Lung (tissue), 11 donors: ENCODE measurements at regions not wholly inside any gene's neighbourhood (a gene's known extent, or its start where the extent isn't known, plus 50 kb on each side); places are given as distances from the start of the nearest gene placed in this dataset.
A peak's percentile ranks its signal among the peaks of the same experiment; 100 is the strongest.

Experiments used
- ATAC-seq: fragments of 200-7000 bp; cut with Tn5 transposase; one replicate; pipeline ENCODE4 v1.9.1; 2020; ENCODE audit warnings: moderate number of reproducible peaks; ENCODE audit not compliant: insufficient read depth, low FRiP score
- DNase-seq, 3 donors: peaks; one replicate each; pipeline ENCODE4 v3.0.0-alpha.2; 2013 to 2017
- H3K27ac ChIP-seq, 2 donors: one replicate each; pipeline ENCODE4 v1.5.1; 2013; ENCODE audit warnings: mild to moderate bottlenecking in 2 of 2, moderate library complexity in 2 of 2, control low read depth in 1 of 2, inconsistent platforms in 1 of 2, low read depth in 1 of 2, low read length in 1 of 2
- H3K27me3 ChIP-seq, 3 donors: one replicate each; pipeline ENCODE4 v1.5.1; 2013; ENCODE audit warnings: low read length in 2 of 3; ENCODE audit not compliant: control insufficient read depth in 3 of 3, insufficient read depth in 3 of 3
- H3K36me3 ChIP-seq, 4 donors: one replicate each; pipeline ENCODE4 v1.5.1; 2013; ENCODE audit warnings: low read length in 4 of 4, mild to moderate bottlenecking in 1 of 4, moderate library complexity in 1 of 4; ENCODE audit not compliant: control insufficient read depth in 4 of 4, insufficient read depth in 4 of 4
- H3K4me1 ChIP-seq, 5 donors: one replicate each; pipeline ENCODE4 v1.5.1; 2013; ENCODE audit warnings: low read length in 5 of 5, mild to moderate bottlenecking in 2 of 5, moderate library complexity in 1 of 5; ENCODE audit not compliant: control insufficient read depth in 5 of 5, insufficient read depth in 5 of 5
- H3K4me3 ChIP-seq: one replicate; pipeline ENCODE4 v1.5.1; 2013; ENCODE audit warnings: mild to moderate bottlenecking, control low read depth, moderate library complexity
- H3K9ac ChIP-seq, 2 donors: one replicate each; pipeline ENCODE4 v1.5.1; 2013; ENCODE audit warnings: low read length in 2 of 2, control low read depth in 1 of 2; ENCODE audit not compliant: insufficient read depth in 1 of 2
- H3K9me3 ChIP-seq, 4 donors: one replicate each; pipeline ENCODE4 v1.5.1; 2013; ENCODE audit warnings: low read length in 3 of 4, mild to moderate bottlenecking in 1 of 4, moderate library complexity in 1 of 4; ENCODE audit not compliant: control insufficient read depth in 4 of 4, insufficient read depth in 3 of 4
- WGBS, 2 donors: extraction: QIAGEN DNeasy Blood & Tissue Kit; methylation state at CpG; one replicate each; pipeline ENCODE4 v1.1.7; 2013; 5-methylcytosine and 5-hydroxymethylcytosine counted together
- TF ChIP-seq, protein P1 (sequence below): IDR thresholded peaks from 2 replicates; pipeline ENCODE4 v1.5.1; 2012; ENCODE audit warnings: mild to moderate bottlenecking; ENCODE audit errors: control extremely low read depth, extremely low read depth
- donor health status: control.
- donor health status: control.
- donor health status: Bipolar disorder and iron deficiency.
- donor health status: healthy.
- donor health status: DM: yes; HTN: yes; CAD: no.

DNA sequence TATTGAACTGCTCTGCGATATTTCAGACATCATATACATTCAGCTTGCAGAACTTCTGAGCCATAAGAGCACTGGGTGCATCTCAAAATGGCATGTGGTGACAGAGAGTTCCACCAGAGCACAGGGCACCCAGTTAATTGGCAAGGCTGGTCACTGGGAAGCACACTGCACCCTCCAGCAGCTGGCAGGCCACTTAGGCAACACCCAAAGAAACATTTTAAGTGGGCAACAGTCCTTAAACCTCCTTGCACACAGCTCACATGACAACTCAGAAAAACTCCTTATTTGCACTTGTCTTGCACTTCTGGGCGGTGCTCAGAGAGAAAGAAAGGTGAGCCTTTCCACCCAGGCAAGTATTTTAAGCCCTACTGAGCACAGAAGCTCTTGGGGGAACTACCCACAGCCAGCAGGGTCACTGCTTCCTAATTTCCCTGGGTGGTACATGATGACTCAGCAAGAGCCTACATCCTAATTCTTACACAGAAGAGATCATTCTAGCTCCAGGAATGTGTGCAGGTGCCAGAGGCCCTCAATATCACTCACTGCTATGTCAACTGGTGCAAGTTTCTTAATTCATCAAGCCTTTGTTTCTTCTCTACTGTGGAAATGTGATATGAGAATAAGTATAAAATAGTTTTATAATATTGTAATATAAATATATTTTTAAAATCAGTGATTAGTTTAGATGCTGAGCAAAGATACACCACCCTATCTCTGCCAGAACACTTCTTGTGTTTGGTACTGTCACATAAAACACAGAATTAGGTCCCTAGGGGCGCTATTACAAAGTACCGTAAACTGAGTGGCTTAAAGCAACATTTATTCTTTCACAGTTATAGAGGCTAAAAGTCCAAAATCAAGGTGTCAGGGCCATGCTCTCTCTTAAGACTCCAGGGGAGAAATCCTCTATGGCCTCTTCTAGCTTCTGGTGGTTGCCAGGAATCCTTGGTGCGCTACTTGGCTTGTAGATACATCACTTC lies 155.1 kb upstream of the PPARGC1A start:
- 83 to 89% methylated on average over 5 of the region's 5 CpGs for WGBS, 2 donors
- H3K27ac ChIP-seq: no peak overlapping the region

DNA sequence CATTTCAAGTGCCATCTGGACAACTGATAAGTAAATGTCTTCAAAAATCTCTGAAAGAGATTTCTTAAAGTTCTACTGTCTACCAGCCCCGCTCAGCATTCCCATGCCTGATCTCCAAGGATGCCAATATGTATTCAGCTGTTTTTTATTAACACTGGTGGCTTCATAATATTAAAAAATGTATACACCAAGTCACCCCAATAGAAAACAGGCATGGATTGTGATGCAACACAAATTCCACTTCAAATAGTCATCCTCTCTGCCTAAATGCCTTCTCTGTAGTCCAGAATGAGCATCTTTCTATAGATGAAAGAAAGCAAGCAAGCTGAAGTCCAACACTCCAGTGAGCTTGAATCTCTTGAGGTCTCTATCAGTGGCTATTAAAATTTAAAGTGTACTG lies 152.2 kb upstream of the PPARGC1A start:
- TF ChIP-seq, protein P1, sequence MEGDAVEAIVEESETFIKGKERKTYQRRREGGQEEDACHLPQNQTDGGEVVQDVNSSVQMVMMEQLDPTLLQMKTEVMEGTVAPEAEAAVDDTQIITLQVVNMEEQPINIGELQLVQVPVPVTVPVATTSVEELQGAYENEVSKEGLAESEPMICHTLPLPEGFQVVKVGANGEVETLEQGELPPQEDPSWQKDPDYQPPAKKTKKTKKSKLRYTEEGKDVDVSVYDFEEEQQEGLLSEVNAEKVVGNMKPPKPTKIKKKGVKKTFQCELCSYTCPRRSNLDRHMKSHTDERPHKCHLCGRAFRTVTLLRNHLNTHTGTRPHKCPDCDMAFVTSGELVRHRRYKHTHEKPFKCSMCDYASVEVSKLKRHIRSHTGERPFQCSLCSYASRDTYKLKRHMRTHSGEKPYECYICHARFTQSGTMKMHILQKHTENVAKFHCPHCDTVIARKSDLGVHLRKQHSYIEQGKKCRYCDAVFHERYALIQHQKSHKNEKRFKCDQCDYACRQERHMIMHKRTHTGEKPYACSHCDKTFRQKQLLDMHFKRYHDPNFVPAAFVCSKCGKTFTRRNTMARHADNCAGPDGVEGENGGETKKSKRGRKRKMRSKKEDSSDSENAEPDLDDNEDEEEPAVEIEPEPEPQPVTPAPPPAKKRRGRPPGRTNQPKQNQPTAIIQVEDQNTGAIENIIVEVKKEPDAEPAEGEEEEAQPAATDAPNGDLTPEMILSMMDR: no peak
- Histone ChIP-seq H3K9me3 (no peaks in the 10 kb centered on the region), H3K4me3 (no peak overlapping the region), H3K36me3 (no peaks in the 10 kb centered on the region), H3K4me1 (peaks cover 0 to 9% (median 0%) of the 10 kb centered on the region in 5 donors), H3K27me3 (no peaks in the 10 kb centered on the region), H3K27ac (no peak overlapping the region), H3K9ac (no peak overlapping the region)
- ATAC-seq (no peak), DNase-seq (peak in 2 of 3 donors; percentile 21 to 46)
- 78 to 88% methylated on average over 1 of the region's 1 CpG for WGBS, 2 donors

More for the DNA sequence above, 155.1 kb upstream of the PPARGC1A start:
- H3K27me3 ChIP-seq: no peaks in the 10 kb centered on the region
- no peak for DNase-seq
- ATAC-seq: no peak
- TF ChIP-seq, protein P1: no peak
- peaks cover 0 to 9% (median 0%) of the 10 kb centered on the region in 5 donors for H3K4me1 ChIP-seq
- H3K9me3 ChIP-seq: no peaks in the 10 kb centered on the region
- H3K9ac ChIP-seq: no peak overlapping the region
- H3K36me3 ChIP-seq: no peaks in the 10 kb centered on the region
- H3K4me3 ChIP-seq: no peak overlapping the region

DNA sequence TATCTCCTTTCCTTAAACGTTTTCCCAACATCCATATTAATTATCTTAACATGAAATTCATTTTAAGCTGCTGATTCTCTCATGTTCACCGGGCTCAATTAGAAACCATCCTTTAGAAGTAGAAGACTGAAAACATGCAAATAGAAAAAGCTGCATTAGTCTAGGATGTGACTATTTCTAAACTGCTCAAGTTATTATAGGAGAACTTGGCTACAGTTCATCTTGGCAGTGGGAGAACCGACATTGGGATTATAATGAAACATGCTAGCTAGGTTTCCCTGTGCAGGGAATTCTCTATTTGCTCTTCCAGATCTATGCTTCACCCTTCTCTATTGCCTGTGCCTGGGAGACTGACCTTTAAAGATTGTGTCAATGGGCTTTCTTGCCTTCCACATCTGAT lies 151.0 kb upstream of the PPARGC1A start:
- ATAC-seq: no peak
- peak in 2 of 3 donors; percentile 59 to 83 for DNase-seq
- WGBS, 2 donors: 72 to 75% methylated on average over 3 of the region's 3 CpGs

More for the DNA sequence above, 151.0 kb upstream of the PPARGC1A start:
- peaks cover 0 to 9% (median 0%) of the 10 kb centered on the region in 5 donors for H3K4me1 ChIP-seq
- H3K4me3 ChIP-seq: no peak overlapping the region
- no peaks in the 10 kb centered on the region for H3K9me3 ChIP-seq
- H3K27ac ChIP-seq: no peak overlapping the region
- no peaks in the 10 kb centered on the region for H3K36me3 ChIP-seq
- TF ChIP-seq, protein P1: no peak
- no peak overlapping the region for H3K9ac ChIP-seq
- H3K27me3 ChIP-seq: no peaks in the 10 kb centered on the region
